HG03521 (cell line): ENCODE measurements at regions not wholly inside any gene's neighbourhood (a gene's known extent, or its start where the extent isn't known, plus 50 kb on each side); places are given as distances from the start of the nearest gene placed in this dataset.

Source experiments
- ATAC-seq: cut with Tn5 transposase; IDR thresholded peaks from one replicate; pipeline ENCODE4 v1.9.1; 2021; ENCODE audit warnings: mild to moderate bottlenecking, moderate library complexity; ENCODE audit not compliant: unreplicated experiment

GRCh38 chr7:42457663-42458062, 220.7 kb upstream of the GLI3 start:
- no peak for ATAC-seq

GRCh38 chr7:42456756-42457276, 219.8 kb upstream of the GLI3 start:
- ATAC-seq: no peak

GRCh38 chr7:42456267-42456666, 219.3 kb upstream of the GLI3 start:
- no peak for ATAC-seq

- ATAC-seq: no peak
Observed at GRCh38 chr7:42453931-42454361, 216.9 kb upstream of the GLI3 start.

- no peak for ATAC-seq
Observed at GRCh38 chr7:42452356-42452755, 215.3 kb upstream of the GLI3 start.

GRCh38 chr7:42449431-42449830, 212.4 kb upstream of the GLI3 start:
- ATAC-seq: no peak

GRCh38 chr7:42448901-42449300, 211.9 kb upstream of the GLI3 start:
- no peak for ATAC-seq

- no peak for ATAC-seq
Observed at GRCh38 chr7:42445691-42446090, 208.7 kb upstream of the GLI3 start.

GRCh38 chr7:42440951-42441350, 203.9 kb upstream of the GLI3 start:
- ATAC-seq: no peak

GRCh38 chr7:42432644-42433043, 195.6 kb upstream of the GLI3 start:
- ATAC-seq: no peak

GRCh38 chr7:42431873-42432272, 194.9 kb upstream of the GLI3 start:
- no peak for ATAC-seq

GRCh38 chr7:42429339-42429738, 192.3 kb upstream of the GLI3 start:
- ATAC-seq: no peak

GRCh38 chr7:42426163-42426562, 189.2 kb upstream of the GLI3 start:
- no peak for ATAC-seq

GRCh38 chr7:42414941-42415505, 178.0 kb upstream of the GLI3 start:
- ATAC-seq: no peak

GRCh38 chr7:42414028-42414427, 177.0 kb upstream of the GLI3 start:
- ATAC-seq: no peak

- no peak for ATAC-seq
Observed at GRCh38 chr7:42409296-42409695, 172.3 kb upstream of the GLI3 start.

GRCh38 chr7:42407833-42408232, 170.8 kb upstream of the GLI3 start:
- no peak for ATAC-seq

- no peak for ATAC-seq
Observed at GRCh38 chr7:42407021-42407710, 170.2 kb upstream of the GLI3 start.

GRCh38 chr7:42406358-42406757, 169.3 kb upstream of the GLI3 start:
- no peak for ATAC-seq

GRCh38 chr7:42405782-42406181, 168.8 kb upstream of the GLI3 start:
- no peak for ATAC-seq

GRCh38 chr7:42403831-42404230, 166.8 kb upstream of the GLI3 start:
- ATAC-seq: no peak

GRCh38 chr7:42400961-42401360, 164.0 kb upstream of the GLI3 start:
- ATAC-seq: no peak
